Tibial nerve (tissue), 4 donors: ENCODE measurements at regions not wholly inside any gene's neighbourhood (a gene's known extent, or its start where the extent isn't known, plus 50 kb on each side); places are given as distances from the start of the nearest gene placed in this dataset.
A peak's percentile ranks its signal among the peaks of the same experiment; 100 is the strongest.

ENCODE experiments used
- DNase-seq, 2 donors: peaks; one replicate each; pipeline ENCODE4 v3.0.0-alpha.2; 2019; ENCODE audit warnings: low spot score in 2 of 2
- H3K27ac ChIP-seq, 4 donors: fragments of 200-600 bp; sonication (generic) in 3 of 4; one replicate each; pipeline ENCODE4 v1.5.1; 2017 to 2019; ENCODE audit warnings: mild to moderate bottlenecking in 1 of 4
- H3K27me3 ChIP-seq, 2 donors: fragments of 200-600 bp; sonication (generic) in 1 of 2; one replicate each; pipeline versions ENCODE4 v1.5.1 to v1.6.0; 2017 to 2019
- H3K36me3 ChIP-seq, 3 donors: fragments of 200-600 bp; sonication (generic); one replicate each; pipeline ENCODE4 v1.5.1; 2018 to 2019
- H3K4me1 ChIP-seq, 4 donors: fragments of 200-600 bp; sonication (generic) in 3 of 4; one replicate each; pipeline ENCODE4 v1.5.1; 2017 to 2019
- H3K4me3 ChIP-seq, 4 donors: fragments of 200-600 bp; sonication (generic) in 3 of 4; one replicate each; pipeline ENCODE4 v1.5.1; 2017 to 2019; ENCODE audit warnings: mild to moderate bottlenecking in 1 of 4, moderate library complexity in 1 of 4
- H3K9me3 ChIP-seq, 4 donors: fragments of 200-600 bp; sonication (generic) in 3 of 4; one replicate each; pipeline ENCODE4 v1.5.1; 2017 to 2019
- EP300 ChIP-seq, 2 donors: sonication (generic); formaldehyde crosslinking; IDR thresholded peaks; one replicate each; pipeline ENCODE4 v1.6.1; 2017; ENCODE audit warnings: antibody characterized with exemption in 2 of 2, mild to moderate bottlenecking in 1 of 2
- POLR2A ChIP-seq, 2 donors: fragments of 450-650 bp; IDR thresholded peaks; one replicate each; pipeline ENCODE4 v1.6.1; 2017; ENCODE audit warnings: antibody characterized with exemption in 2 of 2, mild to moderate bottlenecking in 2 of 2, moderate library complexity in 2 of 2
- WGBS, 2 donors: methylation state at CpG; one replicate each; pipeline ENCODE4 v1.1.5; 2018; 5-methylcytosine and 5-hydroxymethylcytosine counted together
- TF ChIP-seq, protein P1 (sequence below), 5 experiments: fragments of 200-600 bp in 3 of 5; fragments of 450-650 bp in 2 of 5; sonication (generic) in 3 of 5; IDR thresholded peaks; one replicate each; pipeline ENCODE4 v1.5.1; 2016 to 2019; ENCODE audit warnings: antibody characterized with exemption in 5 of 5, mild to moderate bottlenecking in 3 of 5, moderate library complexity in 2 of 5

DNA sequence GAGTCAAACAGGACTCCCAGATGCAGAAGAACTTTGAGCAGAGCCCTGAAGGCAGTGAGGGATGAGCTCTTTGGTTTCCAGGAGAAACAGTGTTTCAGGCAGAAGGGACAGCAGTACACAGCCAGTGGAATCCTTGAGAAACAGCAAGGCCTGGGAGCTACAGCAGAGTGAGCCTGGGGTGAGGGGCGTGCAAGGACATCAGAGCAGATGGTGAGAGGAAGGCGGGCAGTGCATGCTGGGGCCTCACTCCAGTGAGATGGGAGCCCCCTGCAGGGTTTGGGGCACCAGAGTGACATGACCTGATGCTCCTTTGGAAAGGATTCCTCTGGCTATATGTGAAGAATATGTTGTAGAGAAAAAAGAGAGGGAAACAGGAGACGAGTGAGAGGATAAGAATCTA, 98.1 kb upstream of the EGFL6 start:
- Histone ChIP-seq H3K4me3 (no peak overlapping the region), H3K36me3 (no peaks in the 10 kb centered on the region), H3K4me1 (peaks cover 0 to 12% (median 0%) of the 10 kb centered on the region in 4 donors), H3K9me3 (no peaks in the 10 kb centered on the region), H3K27me3 (no peaks in the 10 kb centered on the region), H3K27ac (no peak overlapping the region)
- TF ChIP-seq POLR2A (IDR thresholded peaks at IDR 0.05): no peak
- TF ChIP-seq, protein P1, sequence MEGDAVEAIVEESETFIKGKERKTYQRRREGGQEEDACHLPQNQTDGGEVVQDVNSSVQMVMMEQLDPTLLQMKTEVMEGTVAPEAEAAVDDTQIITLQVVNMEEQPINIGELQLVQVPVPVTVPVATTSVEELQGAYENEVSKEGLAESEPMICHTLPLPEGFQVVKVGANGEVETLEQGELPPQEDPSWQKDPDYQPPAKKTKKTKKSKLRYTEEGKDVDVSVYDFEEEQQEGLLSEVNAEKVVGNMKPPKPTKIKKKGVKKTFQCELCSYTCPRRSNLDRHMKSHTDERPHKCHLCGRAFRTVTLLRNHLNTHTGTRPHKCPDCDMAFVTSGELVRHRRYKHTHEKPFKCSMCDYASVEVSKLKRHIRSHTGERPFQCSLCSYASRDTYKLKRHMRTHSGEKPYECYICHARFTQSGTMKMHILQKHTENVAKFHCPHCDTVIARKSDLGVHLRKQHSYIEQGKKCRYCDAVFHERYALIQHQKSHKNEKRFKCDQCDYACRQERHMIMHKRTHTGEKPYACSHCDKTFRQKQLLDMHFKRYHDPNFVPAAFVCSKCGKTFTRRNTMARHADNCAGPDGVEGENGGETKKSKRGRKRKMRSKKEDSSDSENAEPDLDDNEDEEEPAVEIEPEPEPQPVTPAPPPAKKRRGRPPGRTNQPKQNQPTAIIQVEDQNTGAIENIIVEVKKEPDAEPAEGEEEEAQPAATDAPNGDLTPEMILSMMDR (IDR thresholded peaks at IDR 0.05): no peak
- no peak for TF ChIP-seq EP300 (IDR thresholded peaks at IDR 0.05)
- WGBS, 2 donors: 71 to 94% methylated on average over 3 of the region's 3 CpGs
- no peak for DNase-seq

DNA sequence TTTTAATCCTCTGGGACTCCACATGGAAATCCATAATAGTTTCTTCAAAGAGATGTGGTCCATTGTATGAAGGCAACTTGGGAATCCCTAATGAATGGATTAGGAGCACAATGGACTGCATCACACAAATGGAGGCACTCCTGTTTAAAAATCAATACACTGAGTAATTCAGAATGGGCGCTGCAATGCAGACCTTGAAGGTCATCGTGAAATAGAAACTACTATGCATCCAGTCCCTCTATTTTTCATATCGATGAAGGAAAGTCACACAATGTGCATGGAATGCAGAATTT, 98.8 kb upstream of the EGFL6 start:
- peaks cover 0 to 12% (median 0%) of the 10 kb centered on the region in 4 donors for H3K4me1 ChIP-seq
- DNase-seq: no peak
- no peaks in the 10 kb centered on the region for H3K27me3 ChIP-seq
- no peak overlapping the region for H3K4me3 ChIP-seq
- WGBS, 2 donors: 60 to 75% methylated on average over 3 of the region's 3 CpGs
- no peak overlapping the region for H3K27ac ChIP-seq
- no peaks in the 10 kb centered on the region for H3K36me3 ChIP-seq
- H3K9me3 ChIP-seq: no peaks in the 10 kb centered on the region
- TF ChIP-seq, protein P1 (IDR thresholded peaks at IDR 0.05): no peak
- no peak for TF ChIP-seq EP300 (IDR thresholded peaks at IDR 0.05)
- no peak for TF ChIP-seq POLR2A (IDR thresholded peaks at IDR 0.05)

DNA sequence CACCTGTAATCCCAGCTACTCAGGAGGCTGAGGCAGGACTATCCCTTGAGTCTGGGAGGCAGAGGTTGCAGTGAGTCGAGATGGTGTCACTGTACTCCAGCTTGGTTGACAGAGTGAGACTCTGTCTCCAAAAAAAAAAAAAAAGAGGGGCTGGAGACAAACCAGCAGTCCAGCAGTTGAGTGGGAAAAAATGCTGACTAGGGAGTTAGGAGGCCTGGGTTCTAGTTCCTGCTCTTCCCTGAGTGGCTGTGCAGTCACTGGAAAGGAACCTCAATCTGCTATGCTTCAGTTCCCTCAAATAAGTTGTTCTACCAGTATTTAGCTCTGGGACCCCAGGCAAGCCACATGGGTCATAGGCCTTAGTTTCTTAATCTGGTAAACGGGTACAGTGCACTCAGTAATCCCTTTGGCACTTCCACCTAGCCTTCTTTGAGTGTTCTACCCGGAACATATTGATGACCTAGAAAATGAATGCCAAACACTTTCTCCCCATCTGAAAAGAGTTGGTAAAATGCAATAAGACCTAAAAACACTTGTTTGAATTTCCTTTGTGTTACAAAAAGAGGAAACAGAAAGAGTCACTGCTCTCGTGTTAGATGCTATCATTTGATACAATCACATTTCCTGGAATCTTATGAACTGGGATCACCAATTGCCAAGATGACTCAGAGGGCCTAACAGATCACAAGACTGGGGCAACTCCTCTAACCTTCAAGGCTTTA, 99.3 kb upstream of the EGFL6 start:
- TF ChIP-seq, protein P1 (IDR thresholded peaks at IDR 0.05): no peak
- TF ChIP-seq EP300 (IDR thresholded peaks at IDR 0.05): peak in 1 of 2 donors; percentile 45
- Histone ChIP-seq H3K27ac (no peak overlapping the region), H3K4me3 (no peak overlapping the region), H3K4me1 (peaks cover 0 to 12% (median 0%) of the 10 kb centered on the region in 4 donors), H3K27me3 (no peaks in the 10 kb centered on the region), H3K36me3 (no peaks in the 10 kb centered on the region), H3K9me3 (no peaks in the 10 kb centered on the region)
- no peak for DNase-seq
- 61 to 68% methylated on average over 3 to 4 of the region's 4 CpGs for WGBS, 2 donors

DNA sequence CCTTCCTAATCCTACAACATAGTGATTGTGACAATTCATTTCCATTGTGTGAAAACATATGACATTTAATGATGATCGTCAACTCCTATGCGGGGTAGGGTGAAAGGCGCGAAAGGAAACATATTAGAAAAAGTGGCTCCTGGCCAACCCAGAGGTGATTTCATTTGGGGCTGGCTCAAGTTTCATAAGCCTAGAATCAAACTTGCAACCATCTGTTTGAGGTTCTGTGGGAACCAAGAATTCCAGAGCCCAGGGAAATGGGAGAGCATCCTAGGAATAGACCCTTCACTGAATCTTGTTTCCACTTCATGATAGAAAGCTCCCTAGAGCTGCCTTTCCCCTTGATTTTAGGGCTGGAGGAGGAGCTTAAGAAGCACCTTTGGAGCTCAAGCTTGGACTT, 101.3 kb upstream of the EGFL6 start:
- 94 to 100% methylated on average over 4 of the region's 4 CpGs for WGBS, 2 donors
- Histone ChIP-seq H3K27me3 (no peaks in the 10 kb centered on the region), H3K27ac (no peak overlapping the region), H3K36me3 (no peaks in the 10 kb centered on the region), H3K9me3 (no peaks in the 10 kb centered on the region), H3K4me1 (peaks cover 0 to 4% (median 0%) of the 10 kb centered on the region in 4 donors), H3K4me3 (no peak overlapping the region)
- no peak for TF ChIP-seq POLR2A (IDR thresholded peaks at IDR 0.05)
- TF ChIP-seq, protein P1 (IDR thresholded peaks at IDR 0.05): no peak
- TF ChIP-seq EP300 (IDR thresholded peaks at IDR 0.05): no peak
- DNase-seq: no peak

DNA sequence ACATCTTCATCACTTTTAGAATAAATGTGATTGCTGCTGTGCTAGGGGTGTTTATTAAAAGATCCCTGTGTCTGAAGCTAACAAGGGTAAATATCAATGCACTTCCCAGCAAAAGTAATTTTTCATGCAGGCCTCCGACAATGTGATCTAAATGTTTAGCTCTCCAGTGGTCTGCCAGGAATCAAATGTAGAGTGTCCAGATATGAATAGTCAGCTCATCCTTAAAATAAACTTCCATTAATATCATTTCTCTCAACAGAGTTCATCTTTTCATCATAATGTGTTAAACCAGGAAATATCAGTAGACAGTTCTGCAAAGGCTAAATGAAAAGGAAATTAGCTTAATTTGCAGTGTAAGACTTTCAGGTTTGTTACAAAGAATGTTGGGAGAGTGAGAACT, 102.2 kb upstream of the EGFL6 start:
- H3K9me3 ChIP-seq: no peaks in the 10 kb centered on the region
- no peak for DNase-seq
- WGBS, 2 donors: 67 to 79% methylated on average over 1 of the region's 1 CpG
- no peak overlapping the region for H3K27ac ChIP-seq
- H3K4me1 ChIP-seq: no peaks in the 10 kb centered on the region
- TF ChIP-seq, protein P1 (IDR thresholded peaks at IDR 0.05): no peak
- no peak for TF ChIP-seq POLR2A (IDR thresholded peaks at IDR 0.05)
- TF ChIP-seq EP300 (IDR thresholded peaks at IDR 0.05): no peak
- H3K36me3 ChIP-seq: no peaks in the 10 kb centered on the region
- no peak overlapping the region for H3K4me3 ChIP-seq
- no peaks in the 10 kb centered on the region for H3K27me3 ChIP-seq
